Type B pancreatic cell (in vitro differentiated cells): ENCODE measurements at regions not wholly inside any gene's neighbourhood (a gene's known extent, or its start where the extent isn't known, plus 50 kb on each side); places are given as distances from the start of the nearest gene placed in this dataset.

ENCODE experiments used
- DNase-seq: peaks from one replicate; pipeline ENCODE4 v3.0.0; 2021; ENCODE audit warnings: mixed read lengths; ENCODE audit not compliant: unreplicated experiment; ENCODE audit errors: extremely low spot score
- H3K27ac Mint-ChIP-seq: 2 replicates; pipeline ENCODE4 v1.8.0; 2021; ENCODE audit warnings: mild to moderate bottlenecking, mixed read lengths
- H3K27me3 Mint-ChIP-seq: 2 replicates; pipeline ENCODE4 v1.8.0; 2021; ENCODE audit warnings: mixed read lengths
- H3K36me3 Mint-ChIP-seq: 2 replicates; pipeline ENCODE4 v1.8.0; 2021; ENCODE audit warnings: mixed read lengths
- H3K4me1 Mint-ChIP-seq: one replicate; pipeline ENCODE4 v1.8.0; 2021; ENCODE audit warnings: mixed read lengths; ENCODE audit not compliant: unreplicated experiment
- H3K4me3 Mint-ChIP-seq: 2 replicates; pipeline ENCODE4 v1.8.0; 2021; ENCODE audit warnings: mild to moderate bottlenecking, mixed read lengths
- H3K9me3 Mint-ChIP-seq: 2 replicates; pipeline ENCODE4 v1.8.0; 2021; ENCODE audit warnings: mixed read lengths
- TF ChIP-seq, protein P1 (sequence below): fragments of 200-600 bp; sonication (generic); conservative IDR thresholded peaks from 2 replicates; pipeline ENCODE4 v1.5.0; 2021; ENCODE audit warnings: antibody characterized with exemption, mild to moderate bottlenecking

DNA sequence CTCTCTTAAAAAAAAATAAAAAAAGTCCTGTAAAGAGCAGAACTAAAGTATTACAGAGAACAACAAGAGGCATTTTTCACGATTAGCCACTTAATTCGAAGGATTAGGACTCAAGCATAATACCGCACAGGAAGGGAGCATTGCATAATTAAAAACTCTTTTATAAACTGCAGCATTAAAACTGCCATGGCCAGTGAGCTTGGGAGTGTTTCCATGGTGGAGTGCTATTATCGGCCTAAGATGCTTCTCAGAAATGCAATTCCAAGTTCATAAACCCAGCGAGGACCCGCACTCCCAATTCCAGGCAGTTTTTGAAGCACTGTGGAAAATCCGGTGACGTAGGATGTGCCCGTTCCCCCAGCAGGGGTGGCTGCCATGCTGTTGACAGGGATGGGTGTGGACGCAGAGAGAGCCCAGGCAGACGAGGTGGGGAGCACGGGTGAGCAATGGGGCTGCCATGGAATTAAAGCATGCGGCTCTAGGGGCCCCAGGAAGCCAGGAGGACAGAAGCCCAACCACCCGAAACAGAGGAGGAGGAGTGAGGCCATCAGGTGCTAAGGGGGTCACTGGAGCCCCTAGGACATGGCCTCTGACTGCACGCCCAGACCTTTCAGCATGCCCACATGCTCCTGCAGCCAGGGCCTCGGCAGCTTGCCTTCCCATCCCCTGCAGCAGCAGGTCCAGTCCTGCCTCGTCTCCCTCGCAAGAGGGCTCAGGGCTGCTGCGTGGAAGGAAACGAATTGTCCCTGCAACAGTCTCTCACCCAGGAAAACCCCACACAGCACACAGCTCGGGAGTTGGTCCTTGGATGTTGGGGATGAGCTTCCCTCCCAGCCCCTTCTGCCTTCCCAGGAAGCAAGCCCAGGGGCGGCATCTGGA lies 233.4 kb downstream of the NDUFA10 start:
- Mint-ChIP-seq H3K4me3 (no peak overlapping the region), H3K36me3 (no peaks in the 10 kb centered on the region), H3K27ac (no peak overlapping the region), H3K9me3 (no peaks in the 10 kb centered on the region), H3K27me3 (peaks cover 4% of the 10 kb centered on the region), H3K4me1 (peaks cover 8% of the 10 kb centered on the region)
- peak; percentile 59 for DNase-seq
- TF ChIP-seq, protein P1, sequence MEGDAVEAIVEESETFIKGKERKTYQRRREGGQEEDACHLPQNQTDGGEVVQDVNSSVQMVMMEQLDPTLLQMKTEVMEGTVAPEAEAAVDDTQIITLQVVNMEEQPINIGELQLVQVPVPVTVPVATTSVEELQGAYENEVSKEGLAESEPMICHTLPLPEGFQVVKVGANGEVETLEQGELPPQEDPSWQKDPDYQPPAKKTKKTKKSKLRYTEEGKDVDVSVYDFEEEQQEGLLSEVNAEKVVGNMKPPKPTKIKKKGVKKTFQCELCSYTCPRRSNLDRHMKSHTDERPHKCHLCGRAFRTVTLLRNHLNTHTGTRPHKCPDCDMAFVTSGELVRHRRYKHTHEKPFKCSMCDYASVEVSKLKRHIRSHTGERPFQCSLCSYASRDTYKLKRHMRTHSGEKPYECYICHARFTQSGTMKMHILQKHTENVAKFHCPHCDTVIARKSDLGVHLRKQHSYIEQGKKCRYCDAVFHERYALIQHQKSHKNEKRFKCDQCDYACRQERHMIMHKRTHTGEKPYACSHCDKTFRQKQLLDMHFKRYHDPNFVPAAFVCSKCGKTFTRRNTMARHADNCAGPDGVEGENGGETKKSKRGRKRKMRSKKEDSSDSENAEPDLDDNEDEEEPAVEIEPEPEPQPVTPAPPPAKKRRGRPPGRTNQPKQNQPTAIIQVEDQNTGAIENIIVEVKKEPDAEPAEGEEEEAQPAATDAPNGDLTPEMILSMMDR, result no peak

DNA sequence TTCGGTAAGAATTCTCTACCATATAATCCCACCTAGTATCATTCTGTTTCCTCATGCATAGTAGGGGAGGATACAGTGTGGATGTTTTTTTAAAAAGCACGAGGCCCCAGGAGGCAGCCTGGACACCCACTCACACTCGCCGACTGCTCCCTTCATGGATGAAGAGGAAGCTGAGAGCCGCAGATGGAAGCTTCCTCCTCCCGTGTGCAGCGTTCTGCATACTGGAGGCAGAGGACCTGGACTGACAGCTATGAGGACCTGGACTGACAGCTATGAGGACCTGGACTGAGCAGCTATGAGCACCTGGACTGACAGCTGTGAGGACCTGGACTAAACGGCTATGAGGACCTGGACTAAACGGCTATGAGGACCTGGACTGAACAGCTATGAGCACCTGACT lies 234.4 kb downstream of the NDUFA10 start:
- Mint-ChIP-seq H3K4me3 (no peak overlapping the region), H3K36me3 (no peaks in the 10 kb centered on the region)

DNA sequence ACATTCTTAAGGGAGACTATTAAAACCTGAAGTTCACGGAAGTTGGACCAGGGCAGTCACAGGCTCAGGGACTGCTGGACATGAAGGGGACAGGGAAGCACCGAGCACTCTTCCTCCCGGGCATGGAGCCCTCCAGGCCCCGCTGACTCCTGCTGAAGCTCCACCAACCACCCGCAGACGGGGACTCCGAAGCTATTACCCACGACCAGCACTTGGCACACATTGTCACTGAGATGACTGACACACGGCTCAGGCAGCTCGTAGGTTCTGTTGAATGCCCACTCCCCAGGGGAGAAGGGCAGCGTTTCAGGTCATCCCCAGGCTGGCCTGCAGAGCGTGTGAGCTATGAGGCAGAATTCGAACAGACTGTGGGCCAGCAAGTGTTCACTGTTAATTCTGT lies 234.8 kb downstream of the NDUFA10 start:
- Mint-ChIP-seq H3K4me1 (peaks cover 8% of the 10 kb centered on the region), H3K27me3 (peaks cover 10% of the 10 kb centered on the region), H3K27ac (no peak overlapping the region), H3K36me3 (no peaks in the 10 kb centered on the region), H3K4me3 (no peak overlapping the region), H3K9me3 (no peaks in the 10 kb centered on the region)
- DNase-seq, result peak; percentile 59
- TF ChIP-seq, protein P1, result no peak

More for the DNA sequence above, 234.4 kb downstream of the NDUFA10 start:
- Mint-ChIP-seq H3K4me1 (peaks cover 8% of the 10 kb centered on the region), H3K27ac (no peak overlapping the region), H3K27me3 (peaks cover 8% of the 10 kb centered on the region), H3K9me3 (no peaks in the 10 kb centered on the region)
- DNase-seq, result peak; percentile 55
- TF ChIP-seq, protein P1, result no peak

DNA sequence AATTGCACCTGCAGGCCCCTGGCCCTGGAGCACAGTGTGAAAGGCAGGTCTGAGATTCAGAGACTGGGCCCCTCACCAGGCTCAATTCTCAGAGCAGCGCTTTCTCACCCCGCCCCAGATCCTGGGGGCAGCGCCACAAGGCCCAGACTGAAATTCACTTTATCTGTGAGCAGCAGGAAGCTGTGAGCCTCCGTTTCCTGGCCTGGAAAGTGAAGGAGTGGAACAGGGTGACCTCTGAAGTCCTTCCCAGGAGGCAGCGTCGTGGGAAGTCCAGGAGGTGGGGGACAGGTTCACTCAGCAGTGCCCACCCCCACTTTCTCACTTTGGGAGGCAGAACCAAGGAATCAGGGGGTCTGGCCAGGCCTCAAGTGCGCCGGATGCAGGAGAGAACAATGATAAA lies 235.4 kb downstream of the NDUFA10 start:
- Mint-ChIP-seq H3K27ac (no peak overlapping the region), H3K36me3 (no peaks in the 10 kb centered on the region), H3K27me3 (peaks cover 12% of the 10 kb centered on the region), H3K4me1 (peaks cover 8% of the 10 kb centered on the region), H3K4me3 (no peak overlapping the region), H3K9me3 (no peaks in the 10 kb centered on the region)
- TF ChIP-seq, protein P1, result no peak
- DNase-seq, result peak; percentile 54

DNA sequence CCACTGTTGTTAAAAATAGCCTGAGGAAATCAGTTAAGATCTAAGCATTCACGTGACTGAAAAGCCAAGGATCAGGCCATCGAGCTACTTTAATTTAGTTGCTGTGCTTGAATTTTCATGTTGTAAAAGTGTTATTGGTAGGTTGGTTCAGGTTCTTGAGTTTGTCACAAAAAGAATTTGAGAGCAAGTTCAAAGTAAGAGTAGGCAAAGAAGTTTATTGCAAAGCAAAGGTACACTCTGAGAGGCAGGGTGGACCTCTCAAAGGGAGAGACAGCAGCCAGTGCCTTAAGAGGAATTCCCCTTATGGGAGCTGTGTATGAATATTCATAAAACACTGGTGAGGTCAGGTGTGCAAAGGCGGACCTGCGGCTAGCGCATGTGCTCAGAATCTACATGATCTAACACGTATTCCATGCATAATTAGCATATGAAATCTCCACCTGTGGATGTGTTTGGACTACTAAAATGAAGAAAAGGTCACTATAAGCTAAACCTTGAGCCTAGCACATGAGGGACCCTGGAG lies 236.5 kb downstream of the NDUFA10 start:
- H3K4me1 Mint-ChIP-seq, result peaks cover 8% of the 10 kb centered on the region
- H3K27ac Mint-ChIP-seq, result no peak overlapping the region
- no peak overlapping the region for H3K4me3 Mint-ChIP-seq
- TF ChIP-seq, protein P1, result no peak
- no peaks in the 10 kb centered on the region for H3K36me3 Mint-ChIP-seq
- peaks cover 17% of the 10 kb centered on the region for H3K27me3 Mint-ChIP-seq
- H3K9me3 Mint-ChIP-seq, result no peaks in the 10 kb centered on the region
- no peak for DNase-seq
